ENCODE measurements at regions not wholly inside any gene's neighbourhood (a gene's known extent, or its start where the extent isn't known, plus 50 kb on each side); places are given as distances from the start of the nearest gene placed in this dataset.
"Not testable (repeated sequence)": the region's sequence is repeated elsewhere in the genome, so short reads cannot be mapped to it uniquely, and the experiment has no call there.

GRCh38 chr4:67292636-67293035, 252.7 kb downstream of the CENPC start:
- no peak for DNase-seq (ENCODE audit: low read depth)
- TF ChIP-seq CTCF (conservative IDR thresholded peaks at IDR 0.05; ENCODE audit: low read depth, low read length): no peak
- no peak overlapping the region for H3K4me3 ChIP-seq (ENCODE audit: low read length)

- no peak for TF ChIP-seq CTCF (conservative IDR thresholded peaks at IDR 0.05; ENCODE audit: low read depth, low read length)
- peak; percentile 9 for DNase-seq (ENCODE audit: low read depth)
- H3K4me3 ChIP-seq (ENCODE audit: low read length): no peak overlapping the region
These were observed 253.3 kb downstream of the CENPC start for GRCh38 chr4:67292045-67292444.

- DNase-seq (ENCODE audit: low read depth): no peak
- no peak for TF ChIP-seq CTCF (conservative IDR thresholded peaks at IDR 0.05; ENCODE audit: low read depth, low read length)
- H3K4me3 ChIP-seq (ENCODE audit: low read length): no peak overlapping the region
These were observed 253.7 kb downstream of the CENPC start for GRCh38 chr4:67291644-67292043.

GRCh38 chr4:67288964-67289363, 256.3 kb downstream of the CENPC start:
- DNase-seq (ENCODE audit: low read depth): no peak
- H3K4me3 ChIP-seq (ENCODE audit: low read length): no peak overlapping the region
- TF ChIP-seq CTCF (conservative IDR thresholded peaks at IDR 0.05; ENCODE audit: low read depth, low read length): peak; percentile 56

GRCh38 chr4:67286724-67287123, 258.6 kb downstream of the CENPC start:
- no peak overlapping the region for H3K4me3 ChIP-seq (ENCODE audit: low read length)
- no peak for DNase-seq (ENCODE audit: low read depth)
- no peak for TF ChIP-seq CTCF (conservative IDR thresholded peaks at IDR 0.05; ENCODE audit: low read depth, low read length)

GRCh38 chr4:67282749-67283148, 262.6 kb downstream of the CENPC start:
- no peak for TF ChIP-seq CTCF (conservative IDR thresholded peaks at IDR 0.05; ENCODE audit: low read depth, low read length)
- no peak for DNase-seq (ENCODE audit: low read depth)
- H3K4me3 ChIP-seq (ENCODE audit: low read length): no peak overlapping the region

GRCh38 chr4:67275179-67275750, 270.0 kb downstream of the CENPC start:
- TF ChIP-seq CTCF (conservative IDR thresholded peaks at IDR 0.05; ENCODE audit: low read depth, low read length): no peak

GRCh38 chr4:67274671-67275070, 270.6 kb downstream of the CENPC start:
- not testable (repeated sequence) for H3K4me3 ChIP-seq (ENCODE audit: low read length); DNase-seq (ENCODE audit: low read depth)

More at GRCh38 chr4:67275179-67275750, 270.0 kb downstream of the CENPC start:
- DNase-seq (ENCODE audit: low read depth): no peak
- no peak overlapping the region for H3K4me3 ChIP-seq (ENCODE audit: low read length)

All from retinal pigment epithelial cell (primary cell).